A549 (cell line): ENCODE measurements at regions not wholly inside any gene's neighbourhood (a gene's known extent, or its start where the extent isn't known, plus 50 kb on each side); places are given as distances from the start of the nearest gene placed in this dataset.

Source experiments
- CBX8 ChIP-seq: fragments of 200-600 bp; sonication (generic); IDR thresholded peaks from 2 replicates; pipeline ENCODE4 v1.6.1; 2016
- CHD2 ChIP-seq: fragments of 150-350 bp; IDR thresholded peaks from 2 replicates; pipeline ENCODE4 v1.6.1; 2014; ENCODE audit warnings: low read length; ENCODE audit not compliant: partially characterized antibody
- CHD4 ChIP-seq: fragments of 200-600 bp; sonication (generic); IDR thresholded peaks from 2 replicates; pipeline ENCODE4 v1.6.1; 2016; ENCODE audit warnings: antibody characterized with exemption, mild to moderate bottlenecking, borderline replicate concordance
- CTCF ChIP-seq: fragments of >200 bp; sonication (Bioruptor Twin); formaldehyde crosslinking; IDR thresholded peaks from 3 replicates; pipeline ENCODE4 v1.5.1; 2016
- ESRRA ChIP-seq: fragments of 150-350 bp; IDR thresholded peaks from 2 replicates; pipeline ENCODE4 v1.6.1; 2014; ENCODE audit warnings: mild to moderate bottlenecking, low read length, borderline replicate concordance
- POLR2A ChIP-seq: IDR thresholded peaks from 2 replicates; pipeline ENCODE4 v1.6.1; 2012; ENCODE audit warnings: mild to moderate bottlenecking, low read length
- SREBF2 ChIP-seq: fragments of 450-650 bp; IDR thresholded peaks from 2 replicates; pipeline ENCODE4 v1.6.1; 2014; ENCODE audit warnings: mild to moderate bottlenecking, moderate library complexity
- TF ChIP-seq, protein P1 (sequence below): fragments of 150-350 bp; IDR thresholded peaks from 2 replicates; pipeline ENCODE4 v1.6.1; 2014; ENCODE audit warnings: low read depth, mild to moderate bottlenecking, low read length

- TF ChIP-seq CHD2 (no peak), ESRRA (no peak), CTCF (no peak), SREBF2 (no peak), POLR2A (no peak), CHD4 (no peak), CBX8 (no peak)
- TF ChIP-seq, protein P1, sequence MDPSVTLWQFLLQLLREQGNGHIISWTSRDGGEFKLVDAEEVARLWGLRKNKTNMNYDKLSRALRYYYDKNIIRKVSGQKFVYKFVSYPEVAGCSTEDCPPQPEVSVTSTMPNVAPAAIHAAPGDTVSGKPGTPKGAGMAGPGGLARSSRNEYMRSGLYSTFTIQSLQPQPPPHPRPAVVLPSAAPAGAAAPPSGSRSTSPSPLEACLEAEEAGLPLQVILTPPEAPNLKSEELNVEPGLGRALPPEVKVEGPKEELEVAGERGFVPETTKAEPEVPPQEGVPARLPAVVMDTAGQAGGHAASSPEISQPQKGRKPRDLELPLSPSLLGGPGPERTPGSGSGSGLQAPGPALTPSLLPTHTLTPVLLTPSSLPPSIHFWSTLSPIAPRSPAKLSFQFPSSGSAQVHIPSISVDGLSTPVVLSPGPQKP = no peak
Measured at GRCh38 chr10:78419481-78420265, 386.0 kb downstream of the RPS24 start.
